ENCODE measurements at regions not wholly inside any gene's neighbourhood (a gene's known extent, or its start where the extent isn't known, plus 50 kb on each side); places are given as distances from the start of the nearest gene placed in this dataset.

DNA sequence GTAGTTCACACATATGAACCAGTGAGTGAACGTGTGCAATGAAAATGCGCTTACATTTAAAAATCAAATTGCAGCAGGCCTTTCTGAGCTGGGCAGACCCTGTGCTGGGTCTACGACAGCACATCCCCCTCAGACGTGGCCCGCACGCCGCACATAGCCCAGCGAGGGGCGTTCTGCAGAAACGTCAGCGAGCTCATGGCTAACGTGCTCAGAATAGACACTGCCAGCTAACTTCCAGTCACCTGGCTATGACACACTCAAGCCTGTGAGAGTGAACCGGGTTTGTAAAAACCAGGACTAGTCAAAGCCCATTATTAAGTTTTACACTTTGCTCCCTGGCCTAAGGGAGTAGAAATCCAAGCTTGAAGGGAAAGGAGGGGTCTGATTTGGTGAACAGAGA is 108.1 kb upstream of the INSIG1 start:
- TF ChIP-seq, protein P1, sequence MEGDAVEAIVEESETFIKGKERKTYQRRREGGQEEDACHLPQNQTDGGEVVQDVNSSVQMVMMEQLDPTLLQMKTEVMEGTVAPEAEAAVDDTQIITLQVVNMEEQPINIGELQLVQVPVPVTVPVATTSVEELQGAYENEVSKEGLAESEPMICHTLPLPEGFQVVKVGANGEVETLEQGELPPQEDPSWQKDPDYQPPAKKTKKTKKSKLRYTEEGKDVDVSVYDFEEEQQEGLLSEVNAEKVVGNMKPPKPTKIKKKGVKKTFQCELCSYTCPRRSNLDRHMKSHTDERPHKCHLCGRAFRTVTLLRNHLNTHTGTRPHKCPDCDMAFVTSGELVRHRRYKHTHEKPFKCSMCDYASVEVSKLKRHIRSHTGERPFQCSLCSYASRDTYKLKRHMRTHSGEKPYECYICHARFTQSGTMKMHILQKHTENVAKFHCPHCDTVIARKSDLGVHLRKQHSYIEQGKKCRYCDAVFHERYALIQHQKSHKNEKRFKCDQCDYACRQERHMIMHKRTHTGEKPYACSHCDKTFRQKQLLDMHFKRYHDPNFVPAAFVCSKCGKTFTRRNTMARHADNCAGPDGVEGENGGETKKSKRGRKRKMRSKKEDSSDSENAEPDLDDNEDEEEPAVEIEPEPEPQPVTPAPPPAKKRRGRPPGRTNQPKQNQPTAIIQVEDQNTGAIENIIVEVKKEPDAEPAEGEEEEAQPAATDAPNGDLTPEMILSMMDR (IDR thresholded peaks at IDR 0.05): no peak
- TF ChIP-seq POLR2A (IDR thresholded peaks at IDR 0.05): no peak

Measured in Peyer's patch (tissue), 4 donors.